GM10248 (cell line): ENCODE measurements at regions not wholly inside any gene's neighbourhood (a gene's known extent, or its start where the extent isn't known, plus 50 kb on each side); places are given as distances from the start of the nearest gene placed in this dataset.
"Not testable (repeated sequence)": the region's sequence is repeated elsewhere in the genome, so short reads cannot be mapped to it uniquely, and the experiment has no call there.

ENCODE experiments used
- CTCF ChIA-PET: fragments of 300-600 bp; sonication (Branson Sonifier 250); formaldehyde crosslinking; extraction: SDS; loops from one replicate; lab custom pipeline; 2021; ENCODE audit warnings: antibody characterized with exemption; lab: Yijun Ruan, JAX
- POLR2A ChIA-PET: fragments of 350-650 bp; sonication (Branson Sonifier 250); formaldehyde crosslinking; extraction: SDS; loops from one replicate; lab custom pipeline; 2020; ENCODE audit warnings: antibody characterized with exemption; lab: Yijun Ruan, JAX
- DNase-seq: peaks from one replicate; pipeline ENCODE4 v3.0.0; 2012; ENCODE audit errors: extremely low spot score
- TF ChIP-seq, protein P1 (sequence below): IDR thresholded peaks from 2 replicates; pipeline ENCODE4 v1.5.1; 2012; ENCODE audit warnings: mild to moderate bottlenecking, low read depth; ENCODE audit errors: extremely low read depth, missing control alignments, control extremely low read depth

DNA sequence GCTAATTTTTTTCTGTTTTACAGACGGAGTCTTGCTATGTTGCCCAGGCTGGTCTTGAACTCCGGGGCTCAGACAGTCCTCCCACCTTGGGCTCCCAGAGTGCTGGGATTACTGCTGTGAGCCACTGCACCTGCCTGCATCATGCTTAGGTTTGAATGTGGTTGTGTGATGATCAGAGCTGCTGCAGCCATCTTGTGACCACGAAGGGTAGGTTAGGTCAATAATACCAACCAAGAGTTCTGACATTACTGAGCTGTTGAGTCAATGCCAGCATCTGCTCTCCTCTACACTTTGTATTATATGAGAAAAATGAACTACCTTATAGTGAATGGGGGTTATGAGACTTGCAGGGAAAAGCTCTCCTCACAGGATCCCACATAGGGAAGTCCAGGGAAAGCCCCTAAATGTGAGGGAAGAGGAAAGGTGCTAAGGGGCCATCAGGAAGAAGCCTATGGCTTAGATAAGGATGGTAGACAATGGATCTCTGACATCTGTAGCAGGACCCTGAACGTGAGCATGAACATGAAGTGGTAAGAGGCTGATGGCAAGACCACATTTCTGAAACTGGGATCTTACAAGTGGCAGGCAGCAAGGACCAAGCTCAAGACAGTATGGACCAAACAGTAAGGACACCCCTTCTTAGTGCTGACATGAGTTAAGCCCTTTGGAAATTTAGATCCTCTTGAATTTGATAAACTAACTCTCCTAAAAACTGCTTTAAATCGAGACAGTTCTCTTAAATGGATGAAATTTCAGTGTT is 75.7 kb upstream of the ZNF169 start:
- ChIA-PET POLR2A (no interaction called here), CTCF (interaction anchor here (1.2 to 2.9 kb wide), 4 partner anchors 9 to 30 kb away, joined by 3 to 12 read pairs (median 6); no protein-coding TSS in a partner anchor)
- DNase-seq = no peak
- TF ChIP-seq, protein P1, sequence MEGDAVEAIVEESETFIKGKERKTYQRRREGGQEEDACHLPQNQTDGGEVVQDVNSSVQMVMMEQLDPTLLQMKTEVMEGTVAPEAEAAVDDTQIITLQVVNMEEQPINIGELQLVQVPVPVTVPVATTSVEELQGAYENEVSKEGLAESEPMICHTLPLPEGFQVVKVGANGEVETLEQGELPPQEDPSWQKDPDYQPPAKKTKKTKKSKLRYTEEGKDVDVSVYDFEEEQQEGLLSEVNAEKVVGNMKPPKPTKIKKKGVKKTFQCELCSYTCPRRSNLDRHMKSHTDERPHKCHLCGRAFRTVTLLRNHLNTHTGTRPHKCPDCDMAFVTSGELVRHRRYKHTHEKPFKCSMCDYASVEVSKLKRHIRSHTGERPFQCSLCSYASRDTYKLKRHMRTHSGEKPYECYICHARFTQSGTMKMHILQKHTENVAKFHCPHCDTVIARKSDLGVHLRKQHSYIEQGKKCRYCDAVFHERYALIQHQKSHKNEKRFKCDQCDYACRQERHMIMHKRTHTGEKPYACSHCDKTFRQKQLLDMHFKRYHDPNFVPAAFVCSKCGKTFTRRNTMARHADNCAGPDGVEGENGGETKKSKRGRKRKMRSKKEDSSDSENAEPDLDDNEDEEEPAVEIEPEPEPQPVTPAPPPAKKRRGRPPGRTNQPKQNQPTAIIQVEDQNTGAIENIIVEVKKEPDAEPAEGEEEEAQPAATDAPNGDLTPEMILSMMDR = no peak

GRCh38 chr9:94188246-94188645 is 70.9 kb upstream of the ZNF169 start:
- ChIA-PET CTCF (interaction anchor here (1.0 to 2.3 kb wide), 2 partner anchors 15 to 25 kb away, joined by 3 to 12 read pairs; no protein-coding TSS in a partner anchor), POLR2A (no interaction called here)
- no peak for DNase-seq
- TF ChIP-seq, protein P1 = no peak

DNA sequence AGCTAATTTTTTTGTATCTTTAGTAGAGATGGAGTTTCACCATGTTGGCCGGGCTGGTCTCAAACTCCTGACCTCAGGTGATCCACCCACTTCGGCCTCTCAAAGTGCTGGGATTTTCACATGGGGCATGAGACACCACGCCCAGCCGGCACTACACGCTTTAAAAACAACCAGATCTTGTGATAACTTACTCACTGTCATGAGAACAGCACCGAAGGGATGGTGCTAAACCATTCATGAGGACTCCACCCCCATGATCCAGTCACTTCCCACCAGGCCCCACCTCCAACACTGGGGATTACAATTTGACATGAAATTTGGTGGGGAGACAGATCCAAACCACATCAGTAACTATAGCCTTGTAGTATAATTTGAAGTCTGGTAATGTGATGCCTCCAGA is 67.4 kb upstream of the ZNF169 start:
- DNase-seq, POLR2A ChIA-PET: not testable (repeated sequence)
- CTCF ChIA-PET = interaction anchor here (0.8 to 2.1 kb wide), 3 partner anchors 9 to 21 kb away, joined by 3 to 11 read pairs (median 6); no protein-coding TSS in a partner anchor

GRCh38 chr9:94198414-94198813 is 60.7 kb upstream of the ZNF169 start:
- POLR2A ChIA-PET = no interaction called here
- CTCF ChIA-PET = interaction anchor here (0.9 to 4.7 kb wide), 4 partner anchors 9 to 184 kb away, joined by 3 to 27 read pairs (median 4); no protein-coding TSS in a partner anchor
- TF ChIP-seq, protein P1 = no peak
- DNase-seq = no peak

GRCh38 chr9:94199776-94200175 is 59.3 kb upstream of the ZNF169 start:
- no peak for DNase-seq
- TF ChIP-seq, protein P1 = no peak
- ChIA-PET CTCF (no interaction called here), POLR2A (no interaction called here)

GRCh38 chr9:94204174-94204573 is 54.9 kb upstream of the ZNF169 start:
- ChIA-PET POLR2A (no interaction called here), CTCF (interaction anchor here (1.5 kb wide), 1 partner anchor 190 kb away, joined by 3 read pairs; no protein-coding TSS in a partner anchor)
- TF ChIP-seq, protein P1 = no peak
- no peak for DNase-seq

- ChIA-PET CTCF (no interaction called here), POLR2A (no interaction called here)
- TF ChIP-seq, protein P1 = no peak
- DNase-seq = no peak
Measured at GRCh38 chr9:94207781-94208180, 51.3 kb upstream of the ZNF169 start.
